ENCODE measurements at regions not wholly inside any gene's neighbourhood (a gene's known extent, or its start where the extent isn't known, plus 50 kb on each side); places are given as distances from the start of the nearest gene placed in this dataset.

DNA sequence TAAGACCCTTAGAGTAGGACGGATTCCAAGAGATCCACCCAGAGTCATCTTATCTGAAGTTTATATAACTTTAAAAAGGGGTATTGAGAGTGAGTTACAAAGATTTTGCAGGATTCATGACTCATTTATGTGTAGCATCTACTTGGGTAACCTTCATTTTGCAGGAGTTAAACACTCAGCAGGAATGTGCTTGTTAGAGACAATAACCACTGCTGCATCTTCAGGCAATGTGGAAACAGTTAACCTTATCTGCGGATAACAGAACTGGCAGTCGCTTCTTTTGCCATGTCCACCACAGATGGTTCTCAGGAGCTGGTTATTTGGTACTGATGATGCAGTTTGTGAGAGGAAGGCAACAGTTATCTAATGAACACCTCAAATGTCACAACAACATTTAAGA is 417.9 kb upstream of the DDI1 start:
- ChIA-PET CTCF (interaction anchor here (0.6 kb wide), 1 partner anchor 13 kb away, joined by 5 read pairs; no protein-coding TSS in a partner anchor), POLR2A (no interaction called here)
- no peak for TF ChIP-seq FOXK2 (IDR thresholded peaks at IDR 0.05)
- DNase-seq (ENCODE audit: extremely low spot score): no peak

DNA sequence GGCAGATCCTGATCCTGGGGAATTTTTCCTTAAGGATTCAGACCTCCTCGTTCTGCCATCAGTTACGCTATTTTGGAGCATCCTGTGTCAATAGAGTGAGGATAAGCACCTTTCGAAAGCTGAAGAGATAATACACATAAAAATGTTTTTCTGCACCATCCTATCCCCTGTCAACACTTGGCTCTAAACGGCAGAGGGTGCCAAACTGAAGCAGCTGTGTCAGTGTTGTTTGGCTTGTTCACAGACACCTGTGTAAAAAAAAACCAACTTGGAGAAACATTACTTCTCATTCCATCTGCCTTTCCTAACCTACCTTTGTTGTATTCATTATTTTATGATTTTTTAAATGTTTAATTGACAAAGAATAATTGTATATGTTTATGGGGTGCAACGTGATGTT is 417.0 kb upstream of the DDI1 start:
- TF ChIP-seq LEF1 (IDR thresholded peaks at IDR 0.05; ENCODE audit: borderline replicate concordance) (no peak), FOXM1 (IDR thresholded peaks at IDR 0.05; ENCODE audit: borderline replicate concordance) (no peak), FOXK2 (IDR thresholded peaks at IDR 0.05) (no peak), HDGF (IDR thresholded peaks at IDR 0.05; ENCODE audit: borderline replicate concordance) (no peak), FOXA1 (IDR thresholded peaks at IDR 0.05) (no peak), SP1 (IDR thresholded peaks at IDR 0.05) (no peak), CTBP1 (IDR thresholded peaks at IDR 0.05; ENCODE audit: borderline replicate concordance) (no peak), ARNT (IDR thresholded peaks at IDR 0.05) (no peak), TARDBP (IDR thresholded peaks at IDR 0.05) (no peak), L3MBTL2 (conservative IDR thresholded peaks at IDR 0.05) (no peak), BHLHE40 (IDR thresholded peaks at IDR 0.05; ENCODE audit: borderline replicate concordance) (no peak), NFRKB (IDR thresholded peaks at IDR 0.05) (no peak), ELF4 (IDR thresholded peaks at IDR 0.05) (no peak), SUZ12 (IDR thresholded peaks at IDR 0.05) (no peak)
- TF ChIP-seq, protein P1, sequence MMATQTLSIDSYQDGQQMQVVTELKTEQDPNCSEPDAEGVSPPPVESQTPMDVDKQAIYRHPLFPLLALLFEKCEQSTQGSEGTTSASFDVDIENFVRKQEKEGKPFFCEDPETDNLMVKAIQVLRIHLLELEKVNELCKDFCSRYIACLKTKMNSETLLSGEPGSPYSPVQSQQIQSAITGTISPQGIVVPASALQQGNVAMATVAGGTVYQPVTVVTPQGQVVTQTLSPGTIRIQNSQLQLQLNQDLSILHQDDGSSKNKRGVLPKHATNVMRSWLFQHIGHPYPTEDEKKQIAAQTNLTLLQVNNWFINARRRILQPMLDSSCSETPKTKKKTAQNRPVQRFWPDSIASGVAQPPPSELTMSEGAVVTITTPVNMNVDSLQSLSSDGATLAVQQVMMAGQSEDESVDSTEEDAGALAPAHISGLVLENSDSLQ (IDR thresholded peaks at IDR 0.05): no peak
- peak; percentile 9 for DNase-seq (ENCODE audit: extremely low spot score)
- ChIA-PET CTCF (no interaction called here), POLR2A (no interaction called here)

DNA sequence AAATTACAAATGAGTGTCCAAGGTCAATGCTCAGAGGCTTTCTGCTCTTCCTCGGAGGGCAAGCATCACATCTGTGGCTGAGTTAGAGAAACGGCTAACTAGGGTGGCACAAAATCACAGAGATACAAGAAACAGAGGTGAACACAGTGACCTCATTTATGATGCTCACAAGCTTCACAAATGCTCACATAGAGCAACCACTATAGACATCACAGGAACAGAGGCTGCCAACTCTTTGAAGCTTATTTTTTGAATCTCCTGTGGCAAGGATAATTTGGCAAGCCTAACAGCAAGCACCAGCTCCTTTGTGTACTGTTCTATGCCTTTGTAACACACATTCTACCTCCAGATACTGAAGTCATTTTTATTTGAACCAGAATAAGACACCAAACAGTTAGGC is 416.5 kb upstream of the DDI1 start:
- ChIA-PET POLR2A (no interaction called here), CTCF (interaction anchor here (0.6 kb wide), 1 partner anchor 22 kb away, joined by 3 read pairs; no protein-coding TSS in a partner anchor)
- TF ChIP-seq CTBP1 (IDR thresholded peaks at IDR 0.05; ENCODE audit: borderline replicate concordance) (no peak), NFRKB (IDR thresholded peaks at IDR 0.05) (no peak), SUZ12 (IDR thresholded peaks at IDR 0.05) (no peak), HDGF (IDR thresholded peaks at IDR 0.05; ENCODE audit: borderline replicate concordance) (no peak), FOXM1 (IDR thresholded peaks at IDR 0.05; ENCODE audit: borderline replicate concordance) (no peak), L3MBTL2 (conservative IDR thresholded peaks at IDR 0.05) (no peak), ZNF384 (IDR thresholded peaks at IDR 0.05) (no peak), FOXK2 (IDR thresholded peaks at IDR 0.05) (no peak), ARNT (IDR thresholded peaks at IDR 0.05) (no peak), ELF4 (IDR thresholded peaks at IDR 0.05) (no peak), LEF1 (IDR thresholded peaks at IDR 0.05; ENCODE audit: borderline replicate concordance) (no peak)
- DNase-seq (ENCODE audit: extremely low spot score): no peak

DNA sequence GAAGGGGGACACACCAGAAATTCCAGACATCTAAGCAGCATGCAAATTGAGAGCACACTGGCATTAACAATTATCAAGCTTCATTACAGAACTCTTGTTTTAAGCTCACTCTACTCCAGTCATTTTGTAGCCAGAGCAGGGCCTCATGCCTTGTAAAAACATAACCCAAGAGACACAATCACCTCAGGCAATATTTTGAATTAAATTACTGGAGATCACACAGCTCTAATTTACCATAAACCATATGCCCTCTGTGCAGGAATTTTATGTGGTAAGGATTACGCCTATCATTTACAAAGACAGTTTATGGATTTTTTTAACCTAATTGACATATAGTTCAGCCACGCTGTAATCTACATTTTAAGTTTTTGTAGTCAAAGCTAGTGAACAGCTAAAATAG is 414.1 kb upstream of the DDI1 start:
- POLR2A ChIA-PET: no interaction called here
- no peak for TF ChIP-seq BHLHE40 (IDR thresholded peaks at IDR 0.05; ENCODE audit: borderline replicate concordance)
- TF ChIP-seq NFRKB (IDR thresholded peaks at IDR 0.05): no peak
- TF ChIP-seq ARNT (IDR thresholded peaks at IDR 0.05): no peak
- no peak for TF ChIP-seq FOXA1 (IDR thresholded peaks at IDR 0.05)
- no peak for DNase-seq (ENCODE audit: extremely low spot score)
- CTCF ChIA-PET: interaction anchor here (0.7 to 0.8 kb wide), 2 partner anchors 16 to 21 kb away, joined by 3 read pairs; no protein-coding TSS in a partner anchor

DNA sequence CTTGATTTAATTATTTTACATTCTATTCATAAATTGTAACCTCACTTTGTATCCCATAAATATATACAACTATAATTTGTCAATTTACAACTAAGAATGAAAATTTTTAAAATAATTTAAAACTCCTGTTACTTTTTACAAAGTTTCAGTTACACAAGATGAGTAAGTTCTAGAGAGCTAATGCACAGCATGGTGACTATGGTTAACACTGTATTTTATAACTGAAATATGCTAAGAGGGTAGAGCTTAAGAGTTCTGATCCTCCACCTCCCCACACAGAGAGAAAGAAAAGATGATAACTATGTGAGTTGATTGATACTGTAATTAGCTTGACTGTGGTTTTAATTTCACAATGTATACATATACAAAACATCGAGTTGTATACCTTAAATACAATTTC is 412.5 kb upstream of the DDI1 start:
- no peak for DNase-seq (ENCODE audit: extremely low spot score)
- no peak for TF ChIP-seq TARDBP (IDR thresholded peaks at IDR 0.05)
- TF ChIP-seq ELF4 (IDR thresholded peaks at IDR 0.05): no peak
- TF ChIP-seq FOXA1 (IDR thresholded peaks at IDR 0.05): no peak
- no peak for TF ChIP-seq ZNF384 (IDR thresholded peaks at IDR 0.05)
- ChIA-PET CTCF (interaction anchor here (0.6 kb wide), 1 partner anchor 90 kb away, joined by 5 read pairs; no protein-coding TSS in a partner anchor), POLR2A (no interaction called here)

DNA sequence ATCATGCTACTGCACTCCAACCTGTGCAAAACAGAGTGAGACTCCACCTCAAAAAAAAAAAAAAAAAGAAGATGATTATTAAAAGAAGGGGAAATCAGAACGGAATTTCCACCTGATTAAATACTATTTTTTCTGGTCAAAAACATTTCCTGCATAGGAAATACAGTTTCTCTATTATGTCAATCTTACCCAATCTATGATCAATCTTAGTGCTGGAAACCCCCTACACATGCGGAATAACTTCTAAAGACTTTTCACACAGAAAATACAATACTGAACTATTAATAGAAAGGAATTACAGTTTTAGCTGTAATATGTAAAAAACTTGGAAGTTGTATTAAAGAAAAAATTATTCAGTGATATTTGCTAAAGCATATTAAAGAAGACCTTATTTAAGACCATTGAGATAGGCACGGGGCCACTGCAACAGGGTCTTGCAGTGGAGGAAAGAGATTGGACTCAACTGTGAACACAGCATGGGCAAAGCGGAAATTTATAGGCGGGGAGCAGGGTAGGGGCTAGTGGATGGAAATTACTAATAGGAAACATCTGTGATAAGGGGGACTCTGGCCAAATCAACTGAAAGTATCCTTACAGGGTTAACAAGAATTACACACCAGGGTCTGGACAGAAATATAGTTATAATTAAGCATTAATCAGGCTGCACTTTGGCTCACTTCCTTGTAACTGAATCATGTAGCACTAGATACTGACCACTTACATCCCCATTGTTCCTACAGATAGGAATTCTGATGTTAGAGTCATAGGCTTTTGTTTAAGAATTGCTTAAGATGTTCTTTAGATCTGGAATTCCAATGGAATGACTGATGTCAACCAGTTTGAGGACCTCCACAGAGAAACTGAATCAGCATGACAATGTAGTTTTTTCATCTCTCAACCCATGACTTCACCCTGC is 411.5 kb upstream of the DDI1 start:
- no peak for TF ChIP-seq ARNT (IDR thresholded peaks at IDR 0.05)
- TF ChIP-seq FOXM1 (IDR thresholded peaks at IDR 0.05; ENCODE audit: borderline replicate concordance): no peak
- TF ChIP-seq FOXA1 (IDR thresholded peaks at IDR 0.05): no peak
- no peak for TF ChIP-seq SP1 (IDR thresholded peaks at IDR 0.05)
- no peak for TF ChIP-seq LEF1 (IDR thresholded peaks at IDR 0.05; ENCODE audit: borderline replicate concordance)
- TF ChIP-seq HDGF (IDR thresholded peaks at IDR 0.05; ENCODE audit: borderline replicate concordance): no peak
- TF ChIP-seq CTBP1 (IDR thresholded peaks at IDR 0.05; ENCODE audit: borderline replicate concordance): no peak
- TF ChIP-seq TARDBP (IDR thresholded peaks at IDR 0.05): no peak
- no peak for TF ChIP-seq ZNF384 (IDR thresholded peaks at IDR 0.05)
- TF ChIP-seq, protein P1 (IDR thresholded peaks at IDR 0.05): no peak
- TF ChIP-seq ELF4 (IDR thresholded peaks at IDR 0.05): no peak
- no peak for TF ChIP-seq NFRKB (IDR thresholded peaks at IDR 0.05)
- TF ChIP-seq BHLHE40 (IDR thresholded peaks at IDR 0.05; ENCODE audit: borderline replicate concordance): no peak
- TF ChIP-seq L3MBTL2 (conservative IDR thresholded peaks at IDR 0.05): no peak
- no peak for TF ChIP-seq FOXK2 (IDR thresholded peaks at IDR 0.05)
- no peak for TF ChIP-seq SUZ12 (IDR thresholded peaks at IDR 0.05)
- CTCF ChIA-PET: no interaction called here
- POLR2A ChIA-PET: no interaction called here
- DNase-seq (ENCODE audit: extremely low spot score): no peak

DNA sequence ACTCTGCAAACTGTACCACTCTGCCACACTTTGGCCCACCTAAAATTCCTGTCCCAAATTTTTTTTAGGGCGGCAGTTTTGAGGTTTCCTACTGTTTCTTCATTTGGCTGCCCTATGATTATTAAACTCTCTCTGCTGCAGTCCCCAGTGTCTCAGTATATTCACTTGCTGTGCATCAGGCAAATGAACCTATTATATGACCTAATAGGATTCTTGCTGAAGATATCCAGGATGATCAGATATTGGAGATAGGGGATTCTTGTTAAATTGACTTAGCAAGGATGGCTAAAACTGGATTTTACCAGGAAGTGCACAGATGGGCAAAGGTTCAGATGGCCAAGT is 410.8 kb upstream of the DDI1 start:
- CTCF ChIA-PET: no interaction called here
- DNase-seq (ENCODE audit: extremely low spot score): no peak
- no peak for TF ChIP-seq BHLHE40 (IDR thresholded peaks at IDR 0.05; ENCODE audit: borderline replicate concordance)
- POLR2A ChIA-PET: no interaction called here
